ENCODE measurements at regions not wholly inside any gene's neighbourhood (a gene's known extent, or its start where the extent isn't known, plus 50 kb on each side); places are given as distances from the start of the nearest gene placed in this dataset.
A peak's percentile ranks its signal among the peaks of the same experiment; 100 is the strongest.

- no peak for DNase-seq (ENCODE audit: low read depth, low spot score)
Observed at GRCh38 chr15:31752065-31752762, 278.1 kb upstream of the CHRNA7 start.

- DNase-seq (ENCODE audit: low read depth, low spot score), result no peak
Observed at GRCh38 chr15:31752905-31753304, 277.4 kb upstream of the CHRNA7 start.

GRCh38 chr15:31758126-31758525 is 272.2 kb upstream of the CHRNA7 start:
- DNase-seq (ENCODE audit: low read depth, low spot score), result peak; percentile 41

GRCh38 chr15:31768055-31768454 is 262.3 kb upstream of the CHRNA7 start:
- no peak for DNase-seq (ENCODE audit: low read depth, low spot score)

GRCh38 chr15:31774045-31774444 is 256.3 kb upstream of the CHRNA7 start:
- peak; percentile 16 for DNase-seq (ENCODE audit: low read depth, low spot score)

GRCh38 chr15:31776039-31776438 is 254.3 kb upstream of the CHRNA7 start:
- DNase-seq (ENCODE audit: low read depth, low spot score), result no peak

GRCh38 chr15:31781261-31781660 is 249.1 kb upstream of the CHRNA7 start:
- DNase-seq (ENCODE audit: low read depth, low spot score), result no peak

GRCh38 chr15:31782016-31782783 is 248.1 kb upstream of the CHRNA7 start:
- no peak for DNase-seq (ENCODE audit: low read depth, low spot score)

GRCh38 chr15:31782951-31783350 is 247.4 kb upstream of the CHRNA7 start:
- no peak for DNase-seq (ENCODE audit: low read depth, low spot score)

GRCh38 chr15:31786360-31786759 is 244.0 kb upstream of the CHRNA7 start:
- DNase-seq (ENCODE audit: low read depth, low spot score), result no peak

- no peak for DNase-seq (ENCODE audit: low read depth, low spot score)
Observed at GRCh38 chr15:31788104-31788503, 242.2 kb upstream of the CHRNA7 start.

GRCh38 chr15:31792611-31793199 is 237.6 kb upstream of the CHRNA7 start:
- peak; percentile 42 for DNase-seq (ENCODE audit: low read depth, low spot score)

GRCh38 chr15:31799319-31799714 is 231.0 kb upstream of the CHRNA7 start:
- no peak for DNase-seq (ENCODE audit: low read depth, low spot score)

- no peak for DNase-seq (ENCODE audit: low read depth, low spot score)
Observed at GRCh38 chr15:31799715-31800321, 230.5 kb upstream of the CHRNA7 start.

GRCh38 chr15:31801152-31801551 is 229.2 kb upstream of the CHRNA7 start:
- no peak for DNase-seq (ENCODE audit: low read depth, low spot score)

- no peak for DNase-seq (ENCODE audit: low read depth, low spot score)
Observed at GRCh38 chr15:31802761-31803160, 227.6 kb upstream of the CHRNA7 start.

GRCh38 chr15:31803388-31803884 is 226.9 kb upstream of the CHRNA7 start:
- DNase-seq (ENCODE audit: low read depth, low spot score), result no peak

GRCh38 chr15:31805090-31805662 is 225.1 kb upstream of the CHRNA7 start:
- DNase-seq (ENCODE audit: low read depth, low spot score), result peak; percentile 13

GRCh38 chr15:31806106-31806505 is 224.2 kb upstream of the CHRNA7 start:
- no peak for DNase-seq (ENCODE audit: low read depth, low spot score)

- no peak for DNase-seq (ENCODE audit: low read depth, low spot score)
Observed at GRCh38 chr15:31811641-31812040, 218.7 kb upstream of the CHRNA7 start.

GRCh38 chr15:31814082-31814481 is 216.2 kb upstream of the CHRNA7 start:
- no peak for DNase-seq (ENCODE audit: low read depth, low spot score)
